ENCODE measurements at regions not wholly inside any gene's neighbourhood (a gene's known extent, or its start where the extent isn't known, plus 50 kb on each side); places are given as distances from the start of the nearest gene placed in this dataset.
"Not testable (repeated sequence)": the region's sequence is repeated elsewhere in the genome, so short reads cannot be mapped to it uniquely, and the experiment has no call there.

DNA sequence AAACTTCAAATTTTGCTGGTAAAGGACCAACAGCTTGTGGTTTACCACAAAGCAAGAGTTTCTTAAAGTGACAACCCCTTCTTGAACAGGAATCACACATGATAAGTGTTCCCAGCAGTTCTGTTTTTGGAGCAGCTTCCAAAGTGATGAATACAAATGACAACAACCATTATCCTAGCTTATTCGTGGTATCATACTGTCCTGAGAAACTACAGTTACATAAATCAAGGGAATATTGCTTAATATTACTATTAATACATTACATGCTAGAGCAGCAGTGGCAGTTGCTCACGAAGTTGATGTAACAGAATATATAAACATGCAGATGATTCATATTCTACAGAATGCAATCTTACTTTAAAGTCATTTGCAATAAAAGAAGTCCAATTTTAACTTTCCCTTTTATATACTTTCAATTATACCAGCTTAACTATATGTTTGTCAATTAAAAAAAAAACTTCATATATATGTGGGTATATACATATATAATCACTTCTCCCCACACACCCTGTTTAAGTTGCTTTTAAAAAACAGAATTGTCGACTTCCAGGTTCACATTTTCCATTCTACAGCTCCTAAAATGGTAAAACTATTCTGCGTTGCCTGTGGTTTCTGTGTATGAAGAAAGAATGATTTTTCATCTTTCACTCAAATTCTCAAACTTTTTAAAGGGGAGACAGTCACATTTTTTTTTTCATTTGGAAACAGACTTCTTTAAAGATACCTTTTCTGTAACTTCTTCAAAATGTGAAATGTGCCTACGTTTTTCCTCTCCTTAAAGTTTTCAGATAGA is 713.6 kb downstream of the TDRD15 start:
- DNase-seq (ENCODE audit: low read depth, low spot score) = no peak

- no peak for DNase-seq (ENCODE audit: low read depth, low spot score)
These were observed 717.6 kb downstream of the TDRD15 start for GRCh38 chr2:21841341-21841740.

- DNase-seq (ENCODE audit: low read depth, low spot score) = not testable (repeated sequence)
These were observed 726.6 kb downstream of the TDRD15 start for GRCh38 chr2:21850367-21850766.

GRCh38 chr2:21854938-21855337 is 731.2 kb downstream of the TDRD15 start:
- no peak for DNase-seq (ENCODE audit: low read depth, low spot score)

DNA sequence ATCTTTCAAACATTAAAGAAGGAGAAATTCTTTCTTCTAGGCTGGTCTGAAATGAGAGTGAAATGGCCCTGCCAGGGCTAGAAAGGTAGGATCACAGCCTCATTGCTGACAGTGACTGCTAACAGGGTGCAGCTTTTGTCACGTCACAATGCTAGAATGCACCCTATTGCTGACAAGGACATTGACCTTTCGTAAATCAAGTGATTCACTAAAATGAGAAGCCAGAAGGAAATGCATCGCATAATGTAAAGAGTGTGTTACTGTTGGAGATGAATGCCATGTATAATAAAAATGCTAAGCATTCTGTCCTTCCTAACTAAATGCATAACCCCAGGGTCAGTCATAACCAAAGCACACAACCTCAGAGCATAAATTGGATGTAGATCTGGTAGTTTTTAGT is 732.9 kb downstream of the TDRD15 start:
- DNase-seq (ENCODE audit: low read depth, low spot score) = no peak

GRCh38 chr2:21860907-21861306 is 737.1 kb downstream of the TDRD15 start:
- no peak for DNase-seq (ENCODE audit: low read depth, low spot score)

GRCh38 chr2:21866316-21866715 is 742.5 kb downstream of the TDRD15 start:
- no peak for DNase-seq (ENCODE audit: low read depth, low spot score)

- no peak for DNase-seq (ENCODE audit: low read depth, low spot score)
These were observed 764.1 kb downstream of the TDRD15 start for GRCh38 chr2:21887881-21888280.

DNA sequence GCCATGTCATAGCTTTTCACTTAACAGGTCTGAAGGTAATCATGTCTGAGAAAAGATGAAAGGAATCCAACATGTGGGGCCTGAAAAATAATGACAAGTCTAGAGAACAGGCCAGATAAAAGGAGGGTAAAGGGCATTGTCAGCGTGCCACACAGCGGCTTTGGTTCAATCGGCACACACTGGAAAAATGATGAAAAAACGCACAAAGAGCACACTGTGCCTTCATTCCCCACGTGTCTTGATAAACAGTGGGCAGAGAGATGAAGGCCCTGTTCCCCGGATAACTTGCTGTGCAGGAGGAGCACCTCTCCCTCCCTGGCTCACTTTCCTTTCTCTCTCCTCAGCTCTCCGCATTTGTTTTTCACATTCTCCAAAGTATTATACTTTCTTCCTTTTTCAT is 766.3 kb downstream of the TDRD15 start:
- no peak for DNase-seq (ENCODE audit: low read depth, low spot score)

- no peak for DNase-seq (ENCODE audit: low read depth, low spot score)
These were observed 766.9 kb downstream of the TDRD15 start for GRCh38 chr2:21890716-21891115.

GRCh38 chr2:21891191-21891590 is 767.4 kb downstream of the TDRD15 start:
- no peak for DNase-seq (ENCODE audit: low read depth, low spot score)

- DNase-seq (ENCODE audit: low read depth, low spot score) = no peak
These were observed 768.4 kb downstream of the TDRD15 start for GRCh38 chr2:21892140-21892539.

GRCh38 chr2:21895200-21895599 is 771.4 kb downstream of the TDRD15 start:
- no peak for DNase-seq (ENCODE audit: low read depth, low spot score)

GRCh38 chr2:21908712-21909380 is 785.1 kb downstream of the TDRD15 start:
- DNase-seq (ENCODE audit: low read depth, low spot score) = not testable (repeated sequence)

DNA sequence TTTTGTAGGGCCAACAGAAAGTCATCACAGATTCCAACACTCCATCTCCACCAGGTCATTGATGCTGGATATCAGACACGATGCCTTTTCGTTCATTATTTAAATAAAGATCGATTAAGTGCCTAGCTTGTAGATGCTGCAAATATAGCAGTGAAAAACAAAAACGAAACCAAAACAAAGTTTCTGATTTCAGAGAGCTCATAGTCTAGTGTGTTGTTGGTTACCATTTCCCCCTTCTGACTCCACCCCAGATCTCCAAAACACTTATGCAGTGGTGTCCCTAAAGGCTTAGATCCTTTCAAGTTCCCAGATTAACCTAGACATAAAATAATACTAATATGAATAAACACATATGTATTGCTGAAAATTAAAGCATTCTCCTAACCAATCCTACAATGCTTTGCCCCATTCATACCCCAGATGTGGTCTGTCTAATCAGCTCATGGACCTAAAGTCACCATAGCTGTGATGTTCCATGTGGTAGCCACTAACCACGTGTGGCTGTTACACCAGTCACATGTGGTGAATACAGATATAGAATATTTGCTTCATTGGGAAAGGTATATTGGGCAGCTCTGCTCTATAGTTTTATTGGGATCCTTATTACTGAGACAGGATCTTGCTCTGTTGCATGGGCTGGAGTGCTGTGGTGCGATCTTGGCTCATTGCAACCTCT is 787.2 kb downstream of the TDRD15 start:
- no peak for DNase-seq (ENCODE audit: low read depth, low spot score)

GRCh38 chr2:21912405-21912804 is 788.6 kb downstream of the TDRD15 start:
- no peak for DNase-seq (ENCODE audit: low read depth, low spot score)

- no peak for DNase-seq (ENCODE audit: low read depth, low spot score)
These were observed 791.4 kb downstream of the TDRD15 start for GRCh38 chr2:21915201-21915600.

DNA sequence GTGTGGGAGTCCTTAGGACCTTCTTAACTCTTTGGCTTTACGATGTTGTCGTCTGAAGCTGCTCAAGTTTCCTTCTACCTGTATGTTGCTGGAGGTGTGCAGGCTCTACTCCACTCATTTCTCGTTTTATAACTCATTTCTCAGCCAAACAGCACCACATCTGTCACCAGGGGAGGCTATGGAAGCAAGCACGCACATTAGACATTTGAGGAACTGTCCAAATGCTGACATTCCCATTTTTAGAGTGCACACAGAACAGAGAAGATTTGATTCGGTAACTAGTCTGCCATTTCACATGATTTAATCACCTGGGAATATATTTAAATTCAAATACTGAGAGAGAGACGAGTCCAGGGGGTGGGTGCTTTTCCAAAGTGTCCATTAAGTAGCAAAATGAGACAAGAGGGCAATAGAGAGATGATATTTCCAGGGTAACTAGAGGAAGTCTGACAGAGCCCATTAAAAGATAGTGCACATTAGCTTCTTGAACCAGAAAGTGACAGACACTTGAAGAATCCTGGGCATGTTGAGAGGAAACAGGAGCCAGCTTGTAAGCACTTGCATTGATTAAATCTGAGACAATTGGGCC is 793.3 kb downstream of the TDRD15 start:
- DNase-seq (ENCODE audit: low read depth, low spot score) = no peak

DNA sequence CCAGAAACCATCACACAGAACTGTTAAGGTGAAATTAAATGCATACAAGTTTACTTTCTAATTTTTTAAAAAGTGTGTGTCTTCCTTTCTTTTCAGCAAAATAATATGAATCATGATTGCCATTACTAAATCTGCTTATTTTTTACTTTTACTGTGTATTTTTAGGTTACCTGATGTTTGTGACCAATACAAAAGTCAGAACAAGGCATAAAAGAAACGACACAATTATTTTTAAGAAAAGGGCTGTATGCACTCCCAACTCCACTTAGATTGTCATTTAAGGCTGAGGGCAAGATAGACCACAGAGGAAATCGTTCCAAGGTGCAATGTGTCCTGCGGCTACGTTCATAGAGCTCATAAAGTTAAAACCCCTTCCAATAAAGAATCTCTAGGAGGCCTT is 797.0 kb downstream of the TDRD15 start:
- no peak for DNase-seq (ENCODE audit: low read depth, low spot score)

DNA sequence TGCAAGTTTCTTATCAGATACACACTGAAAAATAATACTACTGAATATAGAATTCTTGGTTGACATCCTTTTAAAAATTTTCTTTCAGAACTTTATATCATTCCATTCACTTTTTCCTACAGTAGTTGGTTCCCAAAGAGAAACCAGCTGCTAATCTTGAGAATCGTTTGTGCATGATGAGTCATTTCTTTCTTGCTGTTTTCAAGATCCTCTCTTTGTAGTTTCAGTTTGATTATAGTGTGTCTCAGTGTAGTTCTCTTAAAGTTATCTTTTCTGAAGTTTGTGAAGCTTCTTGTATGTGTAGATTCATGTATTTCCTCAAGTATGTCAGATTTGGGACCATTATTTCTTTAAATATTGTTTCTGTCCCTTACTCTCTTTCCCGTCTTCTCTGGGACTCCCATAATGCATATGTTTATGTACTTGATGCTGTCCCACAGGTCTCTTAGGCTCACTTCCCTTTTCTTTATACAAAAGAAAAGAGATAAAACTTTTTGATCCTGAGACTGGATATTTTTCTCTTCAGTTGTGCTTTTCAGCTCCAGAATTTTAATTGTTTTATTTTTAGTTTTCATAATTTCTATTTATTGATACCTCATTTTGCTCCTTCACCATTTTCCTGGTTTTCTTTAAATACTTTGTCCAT is 801.0 kb downstream of the TDRD15 start:
- no peak for DNase-seq (ENCODE audit: low read depth, low spot score)

- no peak for DNase-seq (ENCODE audit: low read depth, low spot score)
These were observed 804.5 kb downstream of the TDRD15 start for GRCh38 chr2:21928292-21928691.

DNA sequence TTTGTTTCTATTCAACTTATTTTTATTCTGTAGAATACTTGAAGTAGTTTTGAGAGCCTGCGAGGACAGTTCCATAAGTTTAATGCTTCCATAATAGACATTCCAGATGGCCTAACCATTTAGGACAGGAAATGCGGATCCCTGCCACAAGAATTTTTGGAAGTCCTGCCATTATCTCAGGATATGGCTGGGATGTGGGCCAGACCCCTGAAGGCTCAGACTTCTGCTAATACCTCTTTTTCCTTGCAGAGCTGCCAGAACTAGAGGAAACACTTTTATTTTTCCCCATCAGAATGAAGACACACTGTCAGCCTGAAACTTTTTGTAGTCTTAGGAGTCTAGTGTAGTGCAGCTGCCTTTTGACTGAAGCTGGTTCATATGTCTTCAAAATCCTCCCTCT is 806.5 kb downstream of the TDRD15 start:
- no peak for DNase-seq (ENCODE audit: low read depth, low spot score)
